ENCODE measurements at regions not wholly inside any gene's neighbourhood (a gene's known extent, or its start where the extent isn't known, plus 50 kb on each side); places are given as distances from the start of the nearest gene placed in this dataset.

- H3K4me1 ChIP-seq (ENCODE audit: low read depth), result no peaks in the 10 kb centered on the region
- DNase-seq, result no peak
- TF ChIP-seq, protein P1, sequence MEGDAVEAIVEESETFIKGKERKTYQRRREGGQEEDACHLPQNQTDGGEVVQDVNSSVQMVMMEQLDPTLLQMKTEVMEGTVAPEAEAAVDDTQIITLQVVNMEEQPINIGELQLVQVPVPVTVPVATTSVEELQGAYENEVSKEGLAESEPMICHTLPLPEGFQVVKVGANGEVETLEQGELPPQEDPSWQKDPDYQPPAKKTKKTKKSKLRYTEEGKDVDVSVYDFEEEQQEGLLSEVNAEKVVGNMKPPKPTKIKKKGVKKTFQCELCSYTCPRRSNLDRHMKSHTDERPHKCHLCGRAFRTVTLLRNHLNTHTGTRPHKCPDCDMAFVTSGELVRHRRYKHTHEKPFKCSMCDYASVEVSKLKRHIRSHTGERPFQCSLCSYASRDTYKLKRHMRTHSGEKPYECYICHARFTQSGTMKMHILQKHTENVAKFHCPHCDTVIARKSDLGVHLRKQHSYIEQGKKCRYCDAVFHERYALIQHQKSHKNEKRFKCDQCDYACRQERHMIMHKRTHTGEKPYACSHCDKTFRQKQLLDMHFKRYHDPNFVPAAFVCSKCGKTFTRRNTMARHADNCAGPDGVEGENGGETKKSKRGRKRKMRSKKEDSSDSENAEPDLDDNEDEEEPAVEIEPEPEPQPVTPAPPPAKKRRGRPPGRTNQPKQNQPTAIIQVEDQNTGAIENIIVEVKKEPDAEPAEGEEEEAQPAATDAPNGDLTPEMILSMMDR (IDR thresholded peaks at IDR 0.05), result no peak
- no peak overlapping the region for H3K4me3 ChIP-seq
- no peaks in the 10 kb centered on the region for H3K36me3 ChIP-seq (ENCODE audit: low read depth)
- no peaks in the 10 kb centered on the region for H3K9me3 ChIP-seq
- intact Hi-C loops (cut with DNase I, micrococcal nuclease), result no loop called here
- ATAC-seq, result no peak
Observed at GRCh38 chr11:36763187-36763586, 165.2 kb upstream of the RAG2 start.

- H3K4me3 ChIP-seq, result no peak overlapping the region
- H3K9me3 ChIP-seq, result no peaks in the 10 kb centered on the region
- ATAC-seq (no peak), DNase-seq (no peak)
- H3K36me3 ChIP-seq (ENCODE audit: low read depth), result no peaks in the 10 kb centered on the region
- intact Hi-C loops (cut with DNase I, micrococcal nuclease), result no loop called here
- no peaks in the 10 kb centered on the region for H3K4me1 ChIP-seq (ENCODE audit: low read depth)
- TF ChIP-seq, protein P1 (IDR thresholded peaks at IDR 0.05), result no peak
Observed at GRCh38 chr11:36757075-36757474, 159.0 kb upstream of the RAG2 start.

DNA sequence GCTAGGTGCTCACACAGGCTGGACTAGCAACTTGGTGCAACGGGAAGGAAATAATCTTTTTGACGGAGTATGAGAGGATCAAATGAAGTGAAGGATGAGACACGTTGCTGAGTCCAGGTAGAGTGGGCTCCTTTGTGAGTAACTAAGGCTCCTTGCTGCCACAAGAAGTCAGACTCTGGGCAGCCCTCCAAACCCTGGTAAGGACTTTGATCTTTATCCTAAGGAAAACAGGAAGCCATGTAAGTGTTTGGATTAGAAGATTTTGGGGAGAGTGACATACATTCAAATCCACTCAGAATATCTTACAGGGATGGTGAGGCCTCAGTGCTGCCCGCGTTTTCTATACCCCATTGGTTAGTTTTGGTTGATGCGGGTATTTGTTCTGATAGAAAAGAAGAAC is 155.9 kb upstream of the RAG2 start:
- H3K4me3 ChIP-seq, result no peak overlapping the region
- no peak for DNase-seq
- TF ChIP-seq, protein P1 (IDR thresholded peaks at IDR 0.05), result no peak
- H3K9me3 ChIP-seq, result no peaks in the 10 kb centered on the region
- H3K4me1 ChIP-seq (ENCODE audit: low read depth), result no peaks in the 10 kb centered on the region
- intact Hi-C loops (cut with DNase I, micrococcal nuclease), result loop anchor here in 1 of 2 donors (5.0 kb wide), 1 partner anchor 52 kb away; no protein-coding TSS in a partner anchor
- ATAC-seq, result no peak
- no peaks in the 10 kb centered on the region for H3K36me3 ChIP-seq (ENCODE audit: low read depth)

DNA sequence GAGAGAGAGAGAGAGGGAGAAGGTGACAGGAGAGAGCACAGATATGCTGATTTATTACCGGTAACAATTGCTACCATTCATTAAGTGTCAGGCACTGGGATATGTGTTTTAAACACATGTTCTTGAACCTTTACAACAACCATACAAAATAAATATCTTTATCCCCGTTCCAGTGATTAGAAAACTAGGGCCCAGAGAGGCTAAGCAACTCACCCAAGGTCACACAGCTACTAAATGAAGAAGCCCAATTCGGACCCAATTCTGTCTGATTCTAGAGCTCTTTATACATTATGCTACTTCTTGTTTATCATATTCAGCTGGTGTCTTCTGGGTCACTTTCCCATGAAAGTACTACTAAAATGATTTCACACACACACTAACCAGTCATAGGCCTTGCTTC is 154.0 kb upstream of the RAG2 start:
- Histone ChIP-seq H3K36me3 (ENCODE audit: low read depth) (no peaks in the 10 kb centered on the region), H3K4me1 (ENCODE audit: low read depth) (no peaks in the 10 kb centered on the region), H3K4me3 (no peak overlapping the region), H3K9me3 (no peaks in the 10 kb centered on the region)
- ATAC-seq, result no peak
- intact Hi-C loops (cut with DNase I, micrococcal nuclease), result loop anchor here in 1 of 2 donors (5.0 kb wide), 1 partner anchor 50 kb away; no protein-coding TSS in a partner anchor
- TF ChIP-seq, protein P1 (IDR thresholded peaks at IDR 0.05), result no peak
- DNase-seq, result no peak

- DNase-seq, result no peak
- no peak for ATAC-seq
- H3K9me3 ChIP-seq, result no peaks in the 10 kb centered on the region
- intact Hi-C loops (cut with DNase I, micrococcal nuclease), result loop anchor here in 1 of 2 donors (5.0 kb wide), 1 partner anchor 49 kb away; no protein-coding TSS in a partner anchor
- no peak overlapping the region for H3K4me3 ChIP-seq
- TF ChIP-seq, protein P1 (IDR thresholded peaks at IDR 0.05), result no peak
- H3K36me3 ChIP-seq (ENCODE audit: low read depth), result no peaks in the 10 kb centered on the region
- peaks cover 1% of the 10 kb centered on the region for H3K4me1 ChIP-seq (ENCODE audit: low read depth)
Observed at GRCh38 chr11:36751335-36751781, 153.3 kb upstream of the RAG2 start.

GRCh38 chr11:36750349-36750748 is 152.3 kb upstream of the RAG2 start:
- TF ChIP-seq, protein P1 (IDR thresholded peaks at IDR 0.05), result no peak
- Histone ChIP-seq H3K36me3 (ENCODE audit: low read depth) (no peaks in the 10 kb centered on the region), H3K4me3 (no peak overlapping the region), H3K9me3 (no peaks in the 10 kb centered on the region), H3K4me1 (ENCODE audit: low read depth) (peaks cover 4% of the 10 kb centered on the region)
- intact Hi-C loops (cut with DNase I, micrococcal nuclease), result loop anchor here in 1 of 2 donors (5.0 kb wide), 1 partner anchor 48 kb away; no protein-coding TSS in a partner anchor
- DNase-seq (no peak), ATAC-seq (no peak)

All from mucosa of descending colon (tissue), 3 donors.